GM19023 (cell line): ENCODE measurements at regions not wholly inside any gene's neighbourhood (a gene's known extent, or its start where the extent isn't known, plus 50 kb on each side); places are given as distances from the start of the nearest gene placed in this dataset.

Source experiments
- ATAC-seq: cut with Tn5 transposase; IDR thresholded peaks from one replicate; pipeline ENCODE4 v1.9.1; 2021; ENCODE audit warnings: mild to moderate bottlenecking, moderate library complexity; ENCODE audit not compliant: unreplicated experiment

DNA sequence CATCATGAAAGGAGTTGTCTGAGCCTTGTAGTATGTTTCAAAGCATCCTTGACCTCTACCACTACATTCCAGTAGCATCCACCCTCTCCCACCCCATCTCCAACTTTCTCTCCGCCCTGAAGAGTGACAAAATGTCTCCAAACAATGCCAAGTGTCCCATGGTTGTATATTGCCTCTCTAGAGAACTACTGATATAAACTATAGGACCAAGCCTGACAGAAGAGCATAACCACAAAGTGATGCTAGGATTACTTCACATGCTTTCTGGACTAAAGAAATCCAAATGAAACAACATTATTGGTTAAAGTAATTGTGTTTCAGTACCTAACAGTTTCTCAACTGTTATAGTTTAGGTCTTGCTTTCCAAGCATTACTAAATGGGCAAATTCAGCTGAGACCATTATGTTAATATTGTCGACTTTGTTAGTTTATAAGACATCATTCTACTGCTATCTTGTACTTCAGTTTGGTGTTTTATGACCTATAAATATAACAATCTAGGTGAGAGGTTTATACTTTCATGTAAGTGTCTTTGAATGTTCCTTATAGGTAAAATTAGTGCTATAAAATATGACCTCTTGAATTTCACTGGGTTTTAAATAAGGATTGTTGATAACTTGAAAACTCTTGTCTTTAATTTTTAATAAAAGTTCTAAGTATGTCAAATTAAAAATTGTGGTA lies 117.4 kb downstream of the SUCNR1 start:
- ATAC-seq = no peak

DNA sequence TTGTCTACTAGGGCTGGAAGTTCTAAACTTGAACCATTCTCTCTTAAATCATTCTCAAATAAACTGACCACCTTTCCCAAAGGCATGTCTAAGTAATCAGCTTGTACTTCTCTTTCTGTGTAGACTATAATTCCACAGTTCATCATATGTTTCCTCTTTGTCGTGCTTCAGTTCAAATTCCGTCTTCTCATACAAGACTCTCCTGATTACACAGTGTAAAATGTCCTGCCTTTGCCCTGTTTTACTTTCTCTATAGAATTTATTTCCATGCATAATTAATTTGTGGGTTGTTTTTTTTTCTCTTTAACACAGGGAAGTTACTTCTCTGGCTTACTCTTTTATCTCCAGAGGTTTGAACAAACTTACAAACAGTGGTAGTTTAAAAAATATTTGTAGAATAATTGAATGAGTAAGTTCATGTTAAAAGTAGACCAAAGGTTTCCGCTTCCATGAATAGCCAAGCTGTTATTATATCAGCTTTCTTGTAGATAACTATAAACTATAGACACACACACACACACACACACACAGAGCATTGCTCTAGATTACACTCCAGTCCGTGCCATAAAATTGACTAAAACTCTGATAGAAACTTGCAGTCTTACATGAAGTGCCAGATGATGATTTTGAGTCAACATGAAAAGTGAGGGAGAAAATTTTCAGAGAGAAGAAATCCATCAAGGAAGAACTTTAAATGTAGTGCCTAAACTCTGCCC lies 119.0 kb downstream of the SUCNR1 start:
- no peak for ATAC-seq

DNA sequence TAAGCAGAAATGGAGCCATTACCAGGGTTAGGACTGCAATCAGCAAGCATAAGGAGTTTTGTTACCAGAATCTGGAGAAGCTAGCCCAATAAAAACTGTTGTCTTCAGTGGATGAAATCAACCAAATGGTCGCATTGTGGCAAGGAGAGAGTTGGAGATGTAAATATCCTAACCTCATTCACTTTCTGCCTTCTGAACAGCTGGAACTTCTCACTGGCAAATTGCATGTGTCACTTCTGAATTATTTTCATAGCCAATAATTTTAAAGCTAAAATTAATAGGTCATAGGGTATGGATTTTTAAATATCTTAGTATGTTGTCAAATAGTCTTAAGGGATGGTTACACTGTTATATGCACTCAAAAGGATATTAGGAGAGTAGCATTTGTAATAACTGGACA lies 121.6 kb downstream of the SUCNR1 start:
- no peak for ATAC-seq

DNA sequence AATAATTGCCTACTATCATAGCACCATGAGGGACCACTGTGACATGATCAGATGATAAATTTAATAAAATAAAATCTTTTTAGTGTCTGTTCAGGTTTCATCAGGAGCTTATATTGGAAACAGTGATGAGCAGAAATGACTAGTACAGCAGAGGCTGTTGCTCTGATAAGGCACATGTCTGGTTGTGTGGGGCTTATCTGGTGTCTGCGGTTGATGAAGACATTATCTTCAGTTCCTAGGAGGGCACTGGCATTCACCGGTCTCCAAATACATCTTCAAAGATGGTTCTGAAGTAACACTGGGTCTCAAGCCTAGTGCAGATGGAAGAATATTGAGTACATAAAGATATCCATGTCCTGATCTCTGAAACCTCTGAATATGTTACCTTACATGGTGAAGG lies 125.3 kb downstream of the SUCNR1 start:
- ATAC-seq = no peak

DNA sequence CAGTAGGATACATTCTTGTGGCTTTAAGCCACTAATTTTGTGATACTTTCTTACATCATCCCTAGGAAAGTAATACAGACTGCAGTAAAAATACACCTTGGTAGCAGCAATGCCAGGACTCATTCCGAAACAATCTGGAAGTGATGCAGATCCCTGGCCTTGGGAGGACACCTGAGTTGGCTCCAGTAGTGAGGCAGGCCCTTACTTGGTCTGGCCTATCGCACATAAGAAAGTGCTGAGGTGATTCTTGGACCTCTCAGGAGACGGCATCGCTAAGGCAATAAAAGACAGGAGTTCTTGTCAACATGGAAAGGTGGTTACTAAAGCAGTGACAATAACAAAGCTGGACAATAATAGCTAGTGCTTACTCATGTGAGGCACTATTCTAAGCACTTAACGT lies 126.5 kb downstream of the SUCNR1 start:
- no peak for ATAC-seq

DNA sequence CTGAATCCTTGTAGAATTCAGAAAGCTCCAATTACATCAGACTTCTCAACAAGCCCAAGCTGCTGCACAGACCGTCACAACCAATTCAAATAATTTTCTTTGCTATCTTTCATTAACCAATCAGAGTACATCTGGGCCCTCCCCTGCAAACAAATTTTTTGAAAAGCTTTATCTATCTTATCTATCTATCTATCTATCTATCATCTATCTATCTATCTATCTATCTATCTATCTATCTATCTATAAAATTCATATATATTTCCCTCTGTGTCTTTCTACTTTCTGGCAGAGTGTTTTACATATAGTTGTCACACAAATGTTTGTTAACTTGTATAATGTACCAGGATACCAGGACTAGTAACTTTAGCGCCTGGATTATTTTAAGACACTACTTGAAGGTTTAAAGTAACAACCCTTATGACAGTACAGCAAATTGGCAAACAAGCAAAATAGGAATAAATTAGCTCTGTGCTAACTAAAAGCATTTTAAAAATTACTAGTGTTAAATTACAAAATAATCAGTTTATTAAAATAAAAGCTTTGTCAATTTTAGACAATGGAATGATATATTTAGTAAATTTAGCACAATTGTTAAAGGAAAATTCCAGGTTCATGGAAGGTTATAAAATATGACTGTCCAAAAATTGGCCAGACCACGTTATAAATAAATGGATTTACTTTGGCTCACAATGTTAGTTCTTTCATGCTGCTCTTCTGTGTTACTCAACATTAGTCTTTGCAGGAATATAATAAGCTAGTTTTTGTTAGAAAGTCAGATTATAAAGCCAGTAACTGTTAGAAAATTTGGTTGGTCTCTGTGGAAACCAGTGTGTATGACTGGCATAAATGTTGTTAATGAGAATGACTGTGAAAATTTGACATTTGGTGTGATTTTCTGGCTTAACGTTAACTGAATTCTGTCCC lies 138.6 kb downstream of the SUCNR1 start:
- no peak for ATAC-seq

DNA sequence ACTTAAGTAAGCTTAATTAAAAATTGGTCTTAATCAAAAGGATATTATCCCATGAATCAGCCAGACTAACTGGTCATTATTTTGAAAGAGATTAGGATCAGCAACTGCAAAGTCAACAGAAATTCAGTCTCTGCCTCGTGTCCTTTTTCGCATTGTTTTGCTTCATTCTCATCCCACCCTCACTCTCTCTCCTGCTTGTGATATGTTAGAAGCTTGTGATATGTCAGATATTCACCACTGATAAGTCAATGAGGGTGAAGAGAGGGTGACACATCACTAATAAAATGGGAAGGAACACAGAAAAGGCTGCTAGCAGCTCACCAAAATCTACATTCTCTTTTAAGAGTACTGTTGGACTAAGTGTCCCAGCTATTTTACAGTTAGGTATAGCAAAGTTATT lies 146.1 kb downstream of the SUCNR1 start:
- ATAC-seq = no peak

DNA sequence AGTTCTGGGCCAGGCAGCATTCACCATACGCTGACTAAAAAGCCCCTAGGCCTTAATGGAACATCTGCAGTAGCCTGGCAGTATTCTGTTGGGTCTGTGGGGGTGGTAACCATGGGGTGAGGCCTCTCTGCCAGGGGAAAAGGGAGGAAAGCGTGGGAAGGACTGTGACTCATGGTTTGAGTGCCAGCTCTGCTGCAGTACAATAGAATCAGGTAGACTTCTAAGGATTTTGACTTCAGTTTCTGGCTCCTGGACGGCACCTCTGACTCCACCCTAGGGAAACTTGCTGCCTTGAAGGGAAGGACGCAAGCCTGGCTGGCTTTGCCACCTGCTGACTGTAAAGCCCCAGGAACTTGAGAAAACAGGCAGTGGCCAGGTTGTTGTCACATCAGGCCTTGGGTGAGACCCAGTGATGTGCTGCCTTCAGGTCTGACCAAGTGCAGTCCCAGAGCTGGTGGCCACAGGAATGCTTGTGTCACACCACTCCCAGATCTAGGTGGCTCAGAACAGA lies 148.6 kb downstream of the SUCNR1 start:
- peak; percentile 60 for ATAC-seq

DNA sequence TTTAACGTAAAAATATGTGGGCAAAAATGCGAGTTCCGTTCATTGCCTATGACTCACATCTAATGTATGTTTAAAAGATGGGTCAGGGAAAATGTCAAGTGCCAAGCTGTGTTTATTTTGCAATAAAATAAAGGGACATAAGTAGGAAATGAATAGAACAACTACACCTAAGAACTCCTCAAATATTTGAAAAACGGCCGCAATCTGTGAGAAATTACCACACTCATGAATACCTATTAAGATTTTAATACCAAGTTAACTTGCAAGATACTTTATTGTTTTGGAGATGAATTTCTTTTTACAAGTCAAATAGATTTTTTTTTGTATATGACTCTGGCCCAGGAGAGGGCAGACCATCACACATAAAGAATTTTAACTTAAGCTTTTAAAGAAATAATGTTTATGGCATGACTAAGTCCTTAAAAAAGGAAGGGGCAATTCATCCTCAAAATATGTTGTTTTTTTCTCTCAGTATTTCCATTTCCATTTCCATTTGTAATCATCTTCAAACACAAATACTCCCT lies 152.7 kb downstream of the SUCNR1 start:
- ATAC-seq = no peak

DNA sequence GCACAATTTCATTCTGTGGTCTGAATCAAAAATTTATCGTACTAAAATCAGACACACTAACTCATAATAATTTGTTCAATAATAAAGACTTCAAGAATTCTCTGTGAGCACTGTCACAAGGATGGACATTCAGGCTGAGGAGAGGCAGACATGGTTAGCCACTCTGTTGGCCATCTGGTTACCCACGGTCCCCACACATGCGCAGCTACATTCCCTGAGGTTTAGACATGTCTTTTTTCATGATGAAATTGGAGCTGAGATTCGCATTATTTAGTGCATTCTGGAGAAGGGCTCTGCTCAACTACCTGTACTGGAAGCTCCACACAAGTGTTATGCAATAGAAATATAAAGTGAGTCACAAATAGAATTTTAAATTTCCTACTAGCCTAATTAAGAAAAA lies 156.9 kb downstream of the SUCNR1 start:
- ATAC-seq = no peak

DNA sequence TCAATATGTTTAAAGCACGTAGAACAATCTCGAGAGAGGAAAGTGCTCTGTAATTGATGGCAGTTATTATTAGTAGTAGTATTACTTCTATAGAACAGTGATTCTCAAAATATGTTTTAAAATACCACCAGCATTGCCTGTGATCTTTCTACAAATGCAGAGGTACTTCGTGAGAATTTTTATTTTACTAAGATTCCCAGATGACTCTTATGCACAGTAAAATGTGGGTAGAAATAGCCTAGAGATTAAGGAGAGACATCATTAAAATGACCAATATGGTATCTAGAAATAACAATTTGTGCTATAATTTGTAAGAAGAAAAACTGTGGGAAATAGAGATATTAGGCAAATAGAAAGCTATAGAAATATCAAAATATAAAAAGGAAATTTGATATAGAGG lies 157.9 kb downstream of the SUCNR1 start:
- no peak for ATAC-seq

DNA sequence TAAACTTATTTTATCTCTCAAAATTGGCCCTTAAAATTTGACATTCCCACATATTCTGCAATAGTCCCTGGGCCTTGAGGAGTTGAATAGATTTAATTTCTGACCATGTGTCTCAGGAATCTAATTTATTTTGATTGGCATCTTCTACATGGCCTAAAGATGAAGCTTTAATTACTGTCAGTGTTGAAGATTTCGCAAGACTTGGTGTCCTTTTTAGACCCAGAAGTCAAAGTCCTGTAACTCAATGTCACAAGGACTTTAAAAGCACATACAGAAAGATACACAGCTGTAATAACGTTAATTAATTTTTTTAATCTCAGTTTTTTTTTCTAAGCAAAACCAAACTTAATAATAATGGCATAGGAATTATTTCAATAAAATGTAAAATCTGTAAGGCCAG lies 163.9 kb downstream of the SUCNR1 start:
- ATAC-seq = no peak

DNA sequence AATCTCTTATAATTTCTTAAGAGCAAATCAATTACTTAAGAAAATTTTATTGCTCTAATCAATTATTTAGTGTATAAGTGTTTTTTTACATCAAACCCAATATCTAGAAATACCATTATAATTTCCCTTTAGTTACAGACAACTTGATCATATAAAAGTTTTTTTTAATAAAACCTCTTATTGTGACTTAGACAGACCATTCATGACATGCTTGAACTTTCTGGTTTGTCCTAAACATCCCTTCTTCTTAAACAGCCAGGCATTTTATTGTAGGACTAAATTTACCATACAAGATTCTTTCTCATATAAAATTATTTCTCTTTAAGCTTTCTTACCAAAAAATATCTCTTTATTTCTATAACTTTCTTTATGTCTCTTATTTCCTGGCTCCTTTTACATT lies 164.5 kb downstream of the SUCNR1 start:
- no peak for ATAC-seq

DNA sequence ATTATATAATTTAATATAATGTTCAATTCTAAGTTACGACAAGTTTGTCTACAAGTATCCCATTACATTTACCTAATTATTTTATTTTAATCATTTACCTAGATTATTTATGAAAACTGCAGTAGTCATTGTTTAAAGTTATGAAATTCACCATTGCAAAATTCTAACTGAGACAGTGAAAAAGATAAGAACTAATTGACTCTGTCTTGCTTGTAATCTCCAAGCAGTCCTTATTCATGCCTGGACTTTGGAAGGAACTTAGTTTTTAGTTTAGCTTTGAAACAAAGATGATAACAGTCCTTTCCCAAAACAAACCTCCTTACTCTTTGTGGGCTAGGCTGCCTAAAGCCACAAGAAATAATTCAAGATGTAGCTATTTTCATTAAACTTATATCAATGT lies 165.0 kb downstream of the SUCNR1 start:
- ATAC-seq = no peak

DNA sequence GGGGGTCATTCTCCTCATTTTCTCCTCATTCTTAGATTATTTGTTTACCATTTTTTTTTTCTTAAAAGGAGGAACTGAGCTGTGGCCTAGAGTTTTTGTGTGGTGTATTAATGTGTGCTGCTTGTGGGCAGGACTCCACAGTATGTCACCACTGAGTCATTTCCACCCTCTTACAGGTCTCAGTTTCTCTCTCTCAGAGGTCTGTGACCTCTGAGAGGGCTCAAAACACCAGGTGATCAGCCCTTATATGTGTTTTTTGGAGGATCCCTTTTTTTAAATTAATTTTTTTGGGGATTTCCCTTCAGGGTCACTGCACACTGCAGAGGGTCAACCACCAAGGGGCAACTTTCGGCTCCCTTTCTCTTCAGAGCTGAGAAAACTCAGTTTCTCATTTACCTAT lies 166.4 kb downstream of the SUCNR1 start:
- peak; percentile 96 for ATAC-seq

DNA sequence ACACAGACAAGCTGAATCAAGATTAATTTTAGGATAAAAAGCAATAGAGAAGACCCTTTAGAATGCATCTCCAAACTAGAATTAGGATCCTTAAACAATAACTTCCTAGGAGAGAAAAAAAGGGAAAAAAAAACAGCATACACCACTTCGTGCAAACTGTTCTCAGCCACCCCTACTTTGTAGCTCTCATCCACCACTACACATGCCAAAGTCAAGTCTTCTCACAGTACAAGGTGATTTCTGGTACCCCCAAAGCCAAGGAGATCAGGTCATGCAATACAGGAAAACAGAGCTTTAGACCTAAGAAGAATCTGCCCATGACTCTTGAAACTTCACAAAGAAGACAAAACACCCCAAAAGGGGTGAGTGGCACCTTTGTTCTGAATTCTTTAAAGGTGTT lies 166.9 kb downstream of the SUCNR1 start:
- peak; percentile 22 for ATAC-seq

DNA sequence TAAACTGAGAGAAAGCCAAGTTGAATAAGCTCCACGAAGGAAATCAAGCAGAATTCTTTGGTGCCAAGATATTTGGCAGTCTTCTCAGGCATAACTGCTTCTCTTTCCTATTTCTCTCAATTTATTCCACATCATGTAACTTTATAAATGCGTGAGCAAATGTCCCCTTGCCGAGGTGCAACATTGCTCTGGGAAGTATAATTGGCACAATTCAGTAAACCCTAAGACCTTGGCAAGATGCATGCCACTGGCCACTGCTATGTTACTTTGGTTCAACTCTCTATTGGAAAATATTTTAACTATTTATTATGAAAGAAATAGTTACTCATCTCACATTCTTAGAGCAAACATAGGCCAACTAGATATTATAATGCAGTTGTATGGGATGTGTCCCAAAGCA lies 170.2 kb downstream of the SUCNR1 start:
- ATAC-seq = no peak

DNA sequence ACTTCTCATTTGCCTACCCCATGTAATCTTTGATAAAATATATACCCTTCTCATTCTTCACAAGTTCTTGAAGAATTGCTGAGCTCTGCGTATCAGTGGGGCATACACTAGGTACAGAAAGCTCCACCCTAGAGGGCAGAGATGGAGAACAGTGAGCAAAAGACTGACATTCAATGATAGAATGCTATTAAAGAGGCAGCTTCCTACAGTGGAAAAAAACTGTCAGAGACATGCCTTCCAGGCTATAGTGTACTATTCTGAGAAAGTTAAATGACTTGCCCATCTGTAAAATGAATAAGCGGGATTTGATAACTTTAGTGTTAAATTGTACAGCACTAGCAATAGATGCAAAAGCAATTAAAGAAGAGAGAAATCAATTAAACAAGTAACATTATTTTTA lies 172.8 kb downstream of the SUCNR1 start:
- no peak for ATAC-seq

DNA sequence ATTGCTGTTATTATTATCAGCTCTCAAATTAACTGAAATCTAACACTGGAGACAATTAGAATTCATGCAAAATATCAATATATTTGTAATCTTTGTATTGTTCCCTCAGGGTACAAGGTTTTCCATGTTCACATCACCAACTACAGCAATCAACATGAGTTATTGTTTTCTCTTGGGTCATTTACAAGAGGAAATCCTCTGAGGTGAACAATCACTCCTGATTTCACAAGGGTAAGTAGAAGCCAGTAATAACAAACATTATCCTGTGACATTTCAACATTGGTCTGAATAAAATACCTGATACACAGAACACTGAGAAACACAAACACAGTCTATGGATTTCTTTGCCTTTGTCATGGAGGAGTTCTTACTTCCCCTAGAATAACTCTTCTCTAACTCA lies 174.0 kb downstream of the SUCNR1 start:
- ATAC-seq = no peak

DNA sequence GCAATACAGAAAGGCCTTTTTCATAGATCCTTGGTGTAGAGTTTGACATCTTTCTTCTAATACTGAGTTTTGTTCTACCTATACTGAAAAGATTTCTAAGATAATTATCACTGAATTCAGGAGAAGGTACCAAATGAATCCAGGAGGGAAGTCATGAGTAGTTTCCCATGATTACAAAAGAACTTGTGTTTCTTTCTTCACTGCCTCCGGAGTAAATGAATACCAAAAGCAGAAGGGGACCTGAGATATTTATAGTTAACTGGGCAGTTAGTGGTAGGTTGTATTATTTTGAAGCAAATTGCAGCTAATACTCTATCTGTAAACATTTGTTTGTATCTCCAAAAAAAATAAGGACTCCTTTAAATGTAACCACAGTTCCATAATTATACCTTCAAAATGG lies 175.4 kb downstream of the SUCNR1 start:
- no peak for ATAC-seq

DNA sequence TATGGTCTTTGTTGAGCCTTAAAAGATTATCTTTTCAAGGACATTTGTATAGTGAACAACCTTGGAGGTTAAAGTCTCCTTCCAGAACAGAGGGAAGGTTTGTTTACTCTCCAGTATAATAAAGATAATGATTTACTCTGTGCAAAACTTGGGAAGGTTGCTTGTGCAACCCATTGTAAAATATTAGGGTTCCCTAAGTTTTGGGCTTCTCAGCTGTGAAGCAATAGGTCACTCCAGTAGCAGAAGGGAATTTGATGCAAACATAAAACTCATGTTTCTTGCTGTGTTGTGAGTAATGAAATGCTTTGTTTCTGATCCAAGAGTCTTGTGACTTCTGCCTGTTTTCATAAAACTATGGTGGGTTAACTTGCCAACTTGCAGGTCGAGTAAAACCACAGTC lies 177.5 kb downstream of the SUCNR1 start:
- no peak for ATAC-seq
